Thyroid gland (tissue), 4 donors: ENCODE measurements at regions not wholly inside any gene's neighbourhood (a gene's known extent, or its start where the extent isn't known, plus 50 kb on each side); places are given as distances from the start of the nearest gene placed in this dataset.

Experiments used
- CTCF ChIP-seq, 6 experiments: fragments of 200-600 bp in 3 of 6; fragments of 450-650 bp in 3 of 6; sonication (generic) in 3 of 6; IDR thresholded peaks; one replicate each; pipeline ENCODE4 v1.5.1; 2016 to 2019; ENCODE audit warnings: antibody characterized with exemption in 6 of 6, mild to moderate bottlenecking in 2 of 6, inconsistent platforms in 1 of 6, moderate library complexity in 1 of 6
- POLR2A ChIP-seq, 2 donors: fragments of 450-650 bp; IDR thresholded peaks; one replicate each; pipeline ENCODE4 v1.6.1; 2017; ENCODE audit warnings: antibody characterized with exemption in 2 of 2, mild to moderate bottlenecking in 2 of 2, moderate library complexity in 1 of 2

DNA sequence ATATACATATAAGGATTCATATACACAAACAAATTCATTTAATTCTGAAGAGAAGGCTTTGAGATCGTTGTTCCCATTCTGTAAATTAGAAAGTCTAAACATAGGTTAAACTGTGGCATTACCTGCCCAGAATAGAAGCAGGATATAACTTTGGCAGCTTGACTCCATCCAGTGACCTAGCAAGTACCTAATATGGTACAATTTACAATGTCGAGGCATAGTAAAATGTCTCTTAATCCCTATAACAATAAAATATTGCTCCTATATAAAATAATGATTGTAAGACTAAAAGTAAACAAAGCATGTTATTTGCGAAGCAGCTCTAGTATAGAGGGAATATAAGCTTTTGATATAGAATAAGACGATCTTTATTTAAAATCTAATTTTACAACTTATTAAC, 756.0 kb downstream of the LUZP2 start:
- TF ChIP-seq POLR2A (IDR thresholded peaks at IDR 0.05) (no peak), CTCF (IDR thresholded peaks at IDR 0.05) (no peak)
